Spleen (tissue), 7 donors: ENCODE measurements at regions not wholly inside any gene's neighbourhood (a gene's known extent, or its start where the extent isn't known, plus 50 kb on each side); places are given as distances from the start of the nearest gene placed in this dataset.

ENCODE experiments used
- POLR2AphosphoS5 ChIP-seq, 3 donors: sonication (generic); formaldehyde crosslinking; IDR thresholded peaks; one replicate each; pipeline ENCODE4 v1.5.1; 2017; ENCODE audit warnings: antibody characterized with exemption in 3 of 3
- TF ChIP-seq, protein P1 (sequence below), 11 experiments: fragments of 200-600 bp in 7 of 11; fragments of 450-650 bp in 4 of 11; sonication (generic) in 4 of 11; IDR thresholded peaks in 8 of 11; conservative IDR thresholded peaks in 3 of 11; 1 replicate in 7 of 11; 2 replicates in 4 of 11; pipeline versions ENCODE4 v1.4.0 to v1.8.0; 2016 to 2021; ENCODE audit warnings: antibody characterized with exemption in 11 of 11, inconsistent platforms in 4 of 11, mild to moderate bottlenecking in 1 of 11
- donor health status: DM: no; HTN: no; CAD: no; lungs with moderate emphysema.
- donor health status: DM: no; HTN: no; CAD: no.
- donor health status: DM: no; HTN: no; CAD: no.

DNA sequence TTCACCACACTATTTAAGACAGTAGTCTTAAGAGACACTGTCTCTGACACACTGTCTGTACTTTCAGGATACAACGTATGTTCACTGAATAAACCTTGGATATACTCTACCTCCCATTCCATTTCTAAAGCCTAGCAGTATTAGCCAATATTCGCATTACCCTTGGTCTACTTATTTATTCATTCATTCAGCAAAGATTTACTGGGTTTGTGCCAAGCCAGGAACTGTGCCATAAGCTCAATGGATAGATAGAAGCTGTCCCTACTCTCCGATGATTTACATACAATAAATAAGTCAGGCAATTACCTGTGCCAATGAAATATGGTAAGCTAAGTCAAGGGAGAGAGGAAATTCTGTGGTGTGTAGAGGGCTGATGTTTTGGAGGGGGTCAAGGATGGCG, 195.2 kb upstream of the RAB4A start:
- no peak for TF ChIP-seq POLR2AphosphoS5 (IDR thresholded peaks at IDR 0.05)
- TF ChIP-seq, protein P1, sequence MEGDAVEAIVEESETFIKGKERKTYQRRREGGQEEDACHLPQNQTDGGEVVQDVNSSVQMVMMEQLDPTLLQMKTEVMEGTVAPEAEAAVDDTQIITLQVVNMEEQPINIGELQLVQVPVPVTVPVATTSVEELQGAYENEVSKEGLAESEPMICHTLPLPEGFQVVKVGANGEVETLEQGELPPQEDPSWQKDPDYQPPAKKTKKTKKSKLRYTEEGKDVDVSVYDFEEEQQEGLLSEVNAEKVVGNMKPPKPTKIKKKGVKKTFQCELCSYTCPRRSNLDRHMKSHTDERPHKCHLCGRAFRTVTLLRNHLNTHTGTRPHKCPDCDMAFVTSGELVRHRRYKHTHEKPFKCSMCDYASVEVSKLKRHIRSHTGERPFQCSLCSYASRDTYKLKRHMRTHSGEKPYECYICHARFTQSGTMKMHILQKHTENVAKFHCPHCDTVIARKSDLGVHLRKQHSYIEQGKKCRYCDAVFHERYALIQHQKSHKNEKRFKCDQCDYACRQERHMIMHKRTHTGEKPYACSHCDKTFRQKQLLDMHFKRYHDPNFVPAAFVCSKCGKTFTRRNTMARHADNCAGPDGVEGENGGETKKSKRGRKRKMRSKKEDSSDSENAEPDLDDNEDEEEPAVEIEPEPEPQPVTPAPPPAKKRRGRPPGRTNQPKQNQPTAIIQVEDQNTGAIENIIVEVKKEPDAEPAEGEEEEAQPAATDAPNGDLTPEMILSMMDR (IDR thresholded peaks at IDR 0.05 in 8 of 11, conservative IDR thresholded peaks at IDR 0.05 in 3 of 11) = no peak
